ENCODE measurements at regions not wholly inside any gene's neighbourhood (a gene's known extent, or its start where the extent isn't known, plus 50 kb on each side); places are given as distances from the start of the nearest gene placed in this dataset.
A peak's percentile ranks its signal among the peaks of the same experiment; 100 is the strongest.

DNA sequence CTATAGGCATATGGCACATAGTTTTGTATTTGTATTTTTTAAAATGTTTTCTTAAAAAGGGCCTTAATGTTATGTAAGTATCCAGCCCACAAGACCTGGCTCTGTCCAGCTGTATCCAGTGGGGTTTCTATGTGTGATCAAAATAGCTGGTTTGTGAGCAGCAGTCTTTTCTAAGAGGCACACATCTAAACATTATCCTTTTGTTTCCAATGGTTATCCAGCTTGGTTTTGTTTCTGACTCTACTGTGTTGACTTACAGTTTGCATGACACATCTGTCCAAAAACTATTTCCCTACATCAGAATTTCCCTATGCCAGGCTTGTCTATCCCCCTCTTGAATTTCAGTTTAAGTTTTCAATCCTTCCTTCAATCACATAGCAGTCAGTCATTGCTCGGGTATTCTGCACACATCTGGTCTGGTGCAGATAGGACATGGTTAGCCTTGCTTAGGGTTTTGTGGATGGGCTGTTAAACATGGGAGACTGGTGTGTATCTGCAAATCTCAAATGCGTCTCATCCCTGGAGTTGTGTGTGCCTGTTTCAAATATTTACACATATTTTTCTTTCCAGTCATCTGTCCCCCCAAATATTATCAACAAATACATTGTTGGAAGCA is 104.2 kb downstream of the SAMD9 start:
- Histone ChIP-seq H3K9ac (ENCODE audit: insufficient read depth in 1 of 2, low read length in 2 of 2) (no peak overlapping the region), H3K27me3 (ENCODE audit: control insufficient read depth in 3 of 3, insufficient read depth in 3 of 3, low read length in 2 of 3) (no peaks in the 10 kb centered on the region), H3K4me1 (ENCODE audit: control insufficient read depth in 5 of 5, insufficient read depth in 5 of 5, low read length in 5 of 5) (peaks cover 0 to 50% (median 11%) of the 10 kb centered on the region in 5 donors), H3K27ac (ENCODE audit: low read depth in 1 of 2, low read length in 1 of 2) (no peak overlapping the region), H3K36me3 (ENCODE audit: control insufficient read depth in 4 of 4, insufficient read depth in 4 of 4, low read length in 4 of 4) (no peaks in the 10 kb centered on the region), H3K4me3 (no peak overlapping the region), H3K9me3 (ENCODE audit: control insufficient read depth in 4 of 4, insufficient read depth in 3 of 4, low read length in 3 of 4) (no peaks in the 10 kb centered on the region)
- TF ChIP-seq, protein P1, sequence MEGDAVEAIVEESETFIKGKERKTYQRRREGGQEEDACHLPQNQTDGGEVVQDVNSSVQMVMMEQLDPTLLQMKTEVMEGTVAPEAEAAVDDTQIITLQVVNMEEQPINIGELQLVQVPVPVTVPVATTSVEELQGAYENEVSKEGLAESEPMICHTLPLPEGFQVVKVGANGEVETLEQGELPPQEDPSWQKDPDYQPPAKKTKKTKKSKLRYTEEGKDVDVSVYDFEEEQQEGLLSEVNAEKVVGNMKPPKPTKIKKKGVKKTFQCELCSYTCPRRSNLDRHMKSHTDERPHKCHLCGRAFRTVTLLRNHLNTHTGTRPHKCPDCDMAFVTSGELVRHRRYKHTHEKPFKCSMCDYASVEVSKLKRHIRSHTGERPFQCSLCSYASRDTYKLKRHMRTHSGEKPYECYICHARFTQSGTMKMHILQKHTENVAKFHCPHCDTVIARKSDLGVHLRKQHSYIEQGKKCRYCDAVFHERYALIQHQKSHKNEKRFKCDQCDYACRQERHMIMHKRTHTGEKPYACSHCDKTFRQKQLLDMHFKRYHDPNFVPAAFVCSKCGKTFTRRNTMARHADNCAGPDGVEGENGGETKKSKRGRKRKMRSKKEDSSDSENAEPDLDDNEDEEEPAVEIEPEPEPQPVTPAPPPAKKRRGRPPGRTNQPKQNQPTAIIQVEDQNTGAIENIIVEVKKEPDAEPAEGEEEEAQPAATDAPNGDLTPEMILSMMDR (IDR thresholded peaks at IDR 0.05; ENCODE audit: control extremely low read depth, extremely low read depth): no peak
- WGBS, 2 donors: 80 to 81% methylated on average over 2 of the region's 2 CpGs
- peak in 1 of 3 donors; percentile 57 for DNase-seq
- ATAC-seq (ENCODE audit: insufficient read depth, low FRiP score): no peak

DNA sequence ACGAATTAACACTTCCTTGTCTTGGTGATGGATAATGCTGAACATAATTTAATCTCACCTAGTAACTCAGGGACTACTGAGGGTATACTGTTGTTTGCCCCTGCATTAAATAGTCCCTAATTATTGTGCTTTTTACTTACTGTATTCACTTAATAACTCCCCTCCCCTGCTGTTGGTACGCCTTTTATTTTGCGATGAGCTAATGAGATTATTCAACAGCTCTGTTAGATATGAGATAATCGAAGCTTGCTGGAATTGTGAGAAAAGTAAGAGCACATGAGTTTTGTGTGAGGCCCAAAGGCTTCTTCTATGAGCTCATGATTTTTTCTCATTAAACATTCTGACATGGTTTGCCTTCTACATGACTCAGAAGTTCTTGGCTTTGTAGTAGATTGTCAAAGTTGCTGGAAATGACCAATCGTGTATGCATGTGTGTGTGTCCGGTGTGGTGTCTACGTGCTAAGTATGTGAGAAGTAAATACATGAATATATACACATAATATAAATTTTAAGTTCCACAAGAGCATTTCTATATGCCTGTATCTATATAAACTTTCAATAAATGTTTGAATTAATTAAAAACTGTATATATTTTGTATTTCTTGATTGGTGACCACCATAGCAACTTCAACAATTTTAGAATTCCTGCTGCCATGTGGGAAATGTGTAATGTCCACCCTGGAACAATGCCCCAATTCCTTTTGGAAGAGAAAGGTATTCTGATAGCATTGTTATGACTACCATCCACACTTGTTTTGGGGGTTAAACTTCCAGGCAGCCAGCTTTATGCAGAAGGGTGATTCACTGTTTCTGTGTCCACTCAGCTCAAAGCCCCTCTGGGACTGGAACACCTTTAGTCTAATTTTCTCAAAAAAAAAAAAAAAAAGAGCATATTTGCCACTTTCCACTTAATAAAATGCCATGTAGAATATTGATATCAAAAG is 106.2 kb downstream of the SAMD9 start:
- ATAC-seq (ENCODE audit: insufficient read depth, low FRiP score): peak; percentile 50

DNA sequence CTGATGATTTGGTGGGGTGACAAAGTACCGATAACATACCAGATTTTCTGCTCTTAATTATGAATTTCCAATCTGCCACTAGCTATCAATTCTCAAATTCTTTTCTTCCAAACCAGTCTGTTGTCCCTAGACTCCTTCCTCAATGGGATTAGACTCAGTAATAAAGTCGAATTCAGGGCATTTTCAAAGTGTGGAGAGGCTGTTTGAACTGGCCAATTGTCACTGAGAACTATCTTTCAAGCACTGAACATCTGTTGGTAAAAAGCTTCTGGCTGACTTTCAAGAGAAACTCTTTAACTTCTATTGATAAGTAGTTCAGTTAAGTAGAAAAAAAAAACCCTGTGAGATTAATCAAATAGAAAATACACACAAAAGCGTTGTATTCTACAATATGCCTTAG is 108.9 kb downstream of the SAMD9 start:
- Histone ChIP-seq H3K36me3 (ENCODE audit: control insufficient read depth in 4 of 4, insufficient read depth in 4 of 4, low read length in 4 of 4) (no peaks in the 10 kb centered on the region), H3K4me3 (no peak overlapping the region), H3K27ac (ENCODE audit: low read depth in 1 of 2, low read length in 1 of 2) (no peak overlapping the region), H3K4me1 (ENCODE audit: control insufficient read depth in 5 of 5, insufficient read depth in 5 of 5, low read length in 5 of 5) (peaks cover 0 to 11% (median 3%) of the 10 kb centered on the region in 5 donors), H3K9ac (ENCODE audit: insufficient read depth in 1 of 2, low read length in 2 of 2) (no peak overlapping the region), H3K9me3 (ENCODE audit: control insufficient read depth in 4 of 4, insufficient read depth in 3 of 4, low read length in 3 of 4) (no peaks in the 10 kb centered on the region), H3K27me3 (ENCODE audit: control insufficient read depth in 3 of 3, insufficient read depth in 3 of 3, low read length in 2 of 3) (no peaks in the 10 kb centered on the region)
- 73 to 76% methylated on average over 3 of the region's 3 CpGs for WGBS, 2 donors
- ATAC-seq (ENCODE audit: insufficient read depth, low FRiP score): no peak
- DNase-seq: peak in 1 of 3 donors; percentile 40
- TF ChIP-seq, protein P1 (IDR thresholded peaks at IDR 0.05; ENCODE audit: control extremely low read depth, extremely low read depth): no peak

More for the DNA sequence above, 106.2 kb downstream of the SAMD9 start:
- Histone ChIP-seq H3K9me3 (ENCODE audit: control insufficient read depth in 4 of 4, insufficient read depth in 3 of 4, low read length in 3 of 4) (no peaks in the 10 kb centered on the region), H3K27me3 (ENCODE audit: control insufficient read depth in 3 of 3, insufficient read depth in 3 of 3, low read length in 2 of 3) (no peaks in the 10 kb centered on the region), H3K36me3 (ENCODE audit: control insufficient read depth in 4 of 4, insufficient read depth in 4 of 4, low read length in 4 of 4) (no peaks in the 10 kb centered on the region), H3K4me3 (no peak overlapping the region), H3K4me1 (ENCODE audit: control insufficient read depth in 5 of 5, insufficient read depth in 5 of 5, low read length in 5 of 5) (peaks cover 0 to 38% (median 10%) of the 10 kb centered on the region in 5 donors), H3K27ac (ENCODE audit: low read depth in 1 of 2, low read length in 1 of 2) (no peak overlapping the region), H3K9ac (ENCODE audit: insufficient read depth in 1 of 2, low read length in 2 of 2) (no peak overlapping the region)
- TF ChIP-seq, protein P1 (IDR thresholded peaks at IDR 0.05; ENCODE audit: control extremely low read depth, extremely low read depth): no peak
- DNase-seq: peak in 1 of 3 donors; percentile 27
- 84 to 85% methylated on average over 7 of the region's 7 CpGs for WGBS, 2 donors
